GM18861 (cell line): ENCODE measurements at regions not wholly inside any gene's neighbourhood (a gene's known extent, or its start where the extent isn't known, plus 50 kb on each side); places are given as distances from the start of the nearest gene placed in this dataset.

Source experiments
- ATAC-seq: cut with Tn5 transposase; IDR thresholded peaks from one replicate; pipeline ENCODE4 v1.9.1; 2021; ENCODE audit not compliant: unreplicated experiment

DNA sequence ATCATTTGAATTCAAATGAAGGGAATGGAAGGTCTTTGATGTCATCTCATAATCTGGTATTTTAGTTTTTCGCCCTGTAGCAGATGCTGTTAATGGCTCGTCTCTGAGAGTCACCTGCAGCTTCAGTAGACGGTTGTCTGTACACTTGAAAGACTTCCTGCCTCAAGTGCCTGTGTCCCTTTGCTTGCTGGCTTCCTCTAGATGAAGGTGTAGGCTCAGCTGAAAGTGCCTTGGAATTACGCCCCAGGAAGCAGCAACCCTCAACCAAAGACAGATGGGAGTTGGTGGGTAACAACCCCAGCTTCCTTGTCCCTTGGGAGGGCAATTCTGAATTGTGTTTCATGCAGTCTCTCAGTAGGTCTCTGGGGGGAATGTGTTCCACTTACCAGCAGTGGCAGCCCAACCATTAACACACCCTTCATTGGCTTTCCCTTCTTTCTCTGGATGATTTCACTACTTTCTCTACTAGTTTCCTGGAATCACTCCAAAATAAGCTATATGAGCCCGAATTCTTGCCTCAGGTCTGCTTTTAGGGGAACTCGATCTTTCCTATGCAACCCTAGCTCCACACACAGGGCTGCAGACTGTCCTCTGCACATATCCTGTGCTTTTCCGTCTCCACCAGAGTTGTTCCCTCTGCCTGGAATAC, 395.6 kb downstream of the DMAC1 start:
- ATAC-seq: no peak

DNA sequence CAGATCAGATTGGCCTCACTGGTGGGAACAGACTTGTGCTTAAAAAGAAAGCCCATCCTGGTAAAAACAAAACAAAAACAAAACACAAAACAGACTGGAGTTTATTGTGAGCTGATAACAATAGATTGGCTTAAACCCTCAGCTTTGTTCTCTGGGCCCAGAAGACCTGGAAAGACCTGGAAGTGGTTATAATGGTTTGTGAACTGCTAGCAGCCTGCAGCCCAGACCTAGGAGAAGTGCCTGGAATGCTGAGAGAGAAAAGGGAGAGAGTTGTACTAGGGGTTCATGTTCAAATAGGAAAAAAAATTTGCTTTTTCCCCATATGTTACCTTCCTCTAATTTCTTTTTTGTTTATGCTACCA, 396.6 kb downstream of the DMAC1 start:
- ATAC-seq: no peak

DNA sequence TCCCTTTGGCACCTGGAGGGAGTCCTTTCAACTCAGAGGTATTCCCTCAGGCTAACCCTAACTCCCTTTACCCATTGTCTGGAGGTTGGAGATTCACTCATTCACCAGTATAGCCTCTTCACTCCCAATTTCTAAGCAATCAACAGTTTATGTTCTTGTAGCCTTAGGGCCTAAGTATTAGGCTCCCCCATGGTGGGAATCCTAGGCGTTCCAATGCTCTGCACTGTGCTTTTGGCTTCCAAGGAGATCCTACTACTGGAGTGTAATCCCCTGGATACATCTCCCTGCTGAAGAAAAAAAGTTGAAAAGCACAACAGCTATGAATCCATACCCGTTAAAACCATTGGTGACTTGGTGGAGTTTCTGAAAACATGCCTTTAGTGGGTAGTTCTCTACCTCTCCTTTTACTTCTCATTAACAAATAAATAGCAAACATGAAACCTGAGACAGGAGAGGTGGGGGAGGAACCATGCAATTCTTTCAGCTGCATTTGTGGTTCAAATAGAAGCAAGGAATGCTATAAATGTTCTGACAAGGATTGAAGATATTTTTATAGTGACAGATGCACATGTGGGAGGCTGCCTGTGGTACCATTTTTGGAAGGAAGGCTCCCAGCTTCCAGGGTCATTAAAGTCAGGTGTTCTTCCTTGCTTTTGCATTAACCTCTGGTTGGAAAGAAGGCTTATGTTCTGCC, 397.1 kb downstream of the DMAC1 start:
- ATAC-seq: no peak

DNA sequence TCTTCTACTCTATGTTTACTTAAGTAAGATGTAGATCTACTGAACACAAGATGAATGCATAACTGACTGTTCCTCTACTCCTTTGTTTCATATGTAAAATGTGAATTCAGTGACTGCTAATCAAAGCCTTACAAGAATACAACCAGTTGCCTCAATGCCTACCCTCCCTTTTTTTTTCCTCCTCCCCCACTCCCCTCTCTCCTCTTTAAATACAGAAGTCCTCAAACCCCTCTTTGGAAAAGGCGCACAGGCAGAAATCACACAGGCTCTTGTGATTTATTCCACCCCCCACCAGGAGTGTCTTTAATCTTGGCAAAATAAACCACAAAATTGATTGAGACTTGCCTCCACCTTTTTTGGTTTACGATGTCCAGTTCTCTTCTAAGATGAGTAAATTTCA, 398.5 kb downstream of the DMAC1 start:
- ATAC-seq: no peak

DNA sequence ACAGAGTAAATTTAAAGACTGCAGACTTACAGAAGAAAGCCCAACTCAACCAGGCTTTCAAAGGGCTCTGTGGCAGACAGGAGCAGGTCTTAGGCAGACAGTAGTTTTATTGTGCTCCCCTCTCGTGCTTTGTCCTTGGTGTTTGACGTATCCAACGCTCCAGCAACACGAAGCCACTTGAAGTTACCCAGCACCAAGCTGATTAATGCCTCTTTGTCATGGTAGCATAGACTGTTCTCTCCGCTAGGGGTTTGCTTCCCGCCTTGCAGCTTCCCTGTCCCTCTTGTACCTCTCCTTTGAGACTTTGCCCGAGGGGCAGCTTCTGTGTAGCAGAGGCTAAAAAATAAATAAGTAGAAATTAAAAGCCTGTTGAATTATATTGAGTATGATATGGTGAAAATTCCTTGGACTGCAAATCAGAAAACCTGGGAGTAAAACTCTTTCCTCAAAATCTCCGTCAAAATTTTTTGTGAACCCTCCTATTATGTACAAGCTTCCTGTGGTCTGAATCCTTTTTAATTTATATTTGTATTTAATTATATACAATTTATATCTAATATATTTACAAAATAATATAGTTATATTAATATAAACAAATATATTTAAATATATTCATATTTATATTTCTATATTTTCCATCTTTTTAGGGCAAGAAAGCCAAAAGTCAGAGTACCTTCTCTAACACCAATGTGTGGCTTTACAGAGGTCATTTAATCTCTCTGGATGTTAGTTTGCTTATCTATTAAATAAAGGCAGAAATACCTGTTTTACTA, 405.4 kb downstream of the DMAC1 start:
- ATAC-seq: no peak

DNA sequence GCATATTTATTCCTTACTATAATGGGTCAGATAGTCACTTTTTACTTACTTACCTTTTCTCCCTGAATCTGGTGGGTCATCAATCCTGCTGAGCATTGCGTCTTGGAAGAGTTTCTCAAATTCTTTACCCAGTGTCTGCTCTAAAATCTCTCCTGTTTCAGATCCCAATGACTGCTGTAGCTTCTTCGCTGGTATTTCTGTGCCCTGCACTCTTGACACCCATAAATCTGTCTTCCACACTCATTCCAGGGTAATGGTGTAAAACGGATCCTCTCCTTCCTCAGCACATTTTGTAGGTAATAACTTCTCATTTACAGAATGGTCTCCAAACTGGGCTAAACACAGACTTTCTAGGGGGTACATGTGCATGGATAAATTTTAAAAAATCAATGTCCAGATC, 407.4 kb downstream of the DMAC1 start:
- no peak for ATAC-seq

DNA sequence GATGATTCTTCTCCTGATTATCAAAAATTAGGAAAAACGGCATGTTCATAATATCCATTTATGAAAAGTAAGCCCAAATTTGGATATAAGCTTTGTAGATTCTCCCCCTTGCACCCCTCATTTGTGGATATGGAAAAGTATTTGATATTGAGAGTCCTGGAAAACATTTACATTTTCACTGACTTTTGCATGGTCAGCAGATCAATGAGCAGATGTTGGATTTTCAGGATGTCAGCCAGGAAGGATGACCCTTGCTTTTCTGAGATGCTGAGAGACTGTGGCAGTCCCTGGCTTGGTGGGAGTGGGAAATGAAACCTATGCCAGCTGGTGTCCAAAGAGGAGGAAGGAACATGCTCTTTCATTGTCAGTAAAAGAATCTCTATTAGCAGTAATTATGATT, 410.8 kb downstream of the DMAC1 start:
- ATAC-seq: no peak

DNA sequence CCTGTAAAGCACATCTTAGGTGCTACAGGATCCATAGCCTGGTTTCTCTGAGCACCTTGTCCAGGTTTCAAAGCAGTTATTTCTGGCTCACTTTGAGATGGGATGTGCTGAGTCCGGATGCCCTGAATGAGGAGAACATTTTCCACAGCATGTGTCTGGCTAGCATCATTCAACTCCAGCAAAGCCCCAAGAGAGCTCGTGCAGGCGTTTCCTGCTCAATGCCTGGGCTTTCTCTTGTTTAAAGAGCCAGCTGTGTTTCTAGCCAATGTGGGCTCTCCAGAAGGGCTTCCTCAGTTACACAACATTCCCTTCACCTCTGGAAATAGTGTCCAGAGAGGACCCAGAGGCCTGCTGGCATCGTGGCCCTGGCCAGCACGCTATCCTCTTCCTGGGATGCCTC, 411.7 kb downstream of the DMAC1 start:
- no peak for ATAC-seq

DNA sequence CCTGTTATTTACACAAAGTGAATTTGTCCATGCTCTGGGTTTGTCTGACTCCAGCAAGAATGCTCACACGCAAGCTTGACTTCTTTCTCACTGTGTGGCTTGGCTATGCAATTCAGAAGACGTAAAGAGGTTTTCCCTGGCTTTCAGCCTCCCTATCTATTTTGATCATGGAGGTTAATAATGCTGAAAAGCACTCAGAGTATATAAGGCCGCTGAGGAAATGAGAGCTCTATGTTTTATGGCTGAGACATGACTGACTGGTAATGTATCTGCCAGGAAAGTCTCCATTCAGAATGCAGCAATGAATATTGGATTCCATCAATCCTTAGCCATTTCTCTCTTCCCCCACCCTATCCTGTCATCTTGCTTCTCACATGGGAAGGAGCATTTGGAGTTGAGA, 417.3 kb downstream of the DMAC1 start:
- ATAC-seq: no peak

DNA sequence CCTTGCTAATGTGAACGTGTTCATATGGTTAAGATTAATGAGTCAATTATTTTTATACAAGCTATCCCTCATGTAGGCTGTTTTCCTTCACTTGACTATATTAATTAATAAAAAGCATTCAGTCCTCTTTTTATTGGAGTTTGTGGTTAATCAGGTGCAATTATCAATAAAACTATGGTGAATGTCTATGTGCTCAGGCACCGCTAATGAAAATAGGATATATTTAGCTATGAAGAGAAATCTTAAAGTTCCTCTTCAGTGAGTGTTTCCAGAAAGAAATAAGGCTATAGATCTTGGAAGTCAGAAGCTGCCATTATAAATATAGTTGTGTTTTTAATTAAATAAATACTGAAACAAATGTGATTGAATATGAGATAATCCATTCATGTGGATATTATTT, 422.1 kb downstream of the DMAC1 start:
- no peak for ATAC-seq

DNA sequence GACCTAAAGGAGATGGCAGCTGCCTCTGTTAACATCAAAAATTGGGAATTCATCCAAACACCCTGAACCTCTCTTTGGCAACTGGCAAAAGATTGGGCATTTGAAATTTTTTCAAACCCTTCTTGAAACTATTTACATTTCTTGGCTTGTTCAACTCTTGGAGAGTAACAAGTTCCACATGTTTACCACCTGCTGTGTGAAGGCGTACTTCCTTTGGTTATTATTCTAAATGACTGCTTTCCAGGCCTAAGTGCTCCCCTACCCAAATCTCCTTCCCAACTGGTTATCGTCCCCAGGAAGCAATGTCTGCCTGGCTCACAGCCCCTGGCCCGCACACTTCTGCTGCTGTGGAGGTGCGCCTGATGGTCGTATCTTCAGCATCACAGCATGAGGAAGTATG, 422.7 kb downstream of the DMAC1 start:
- no peak for ATAC-seq

DNA sequence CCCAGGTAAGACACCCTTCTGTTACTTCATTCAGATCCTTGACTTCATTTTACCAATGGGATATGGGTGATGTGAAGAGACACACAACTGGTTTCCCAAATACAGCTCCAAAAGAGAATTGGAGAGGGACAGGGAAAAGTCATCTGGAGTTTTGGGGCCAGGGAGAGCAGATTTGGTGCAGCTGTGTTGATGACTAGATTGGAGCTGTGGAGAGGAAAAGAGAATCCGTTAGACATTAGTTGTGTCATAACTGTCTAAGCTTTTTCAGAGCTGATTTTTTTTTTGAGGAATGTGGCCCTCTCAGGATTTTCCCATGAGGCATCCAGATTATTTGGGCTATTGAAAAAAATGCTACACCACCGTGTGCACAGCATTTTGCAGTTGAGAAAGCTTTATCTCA, 423.4 kb downstream of the DMAC1 start:
- no peak for ATAC-seq

DNA sequence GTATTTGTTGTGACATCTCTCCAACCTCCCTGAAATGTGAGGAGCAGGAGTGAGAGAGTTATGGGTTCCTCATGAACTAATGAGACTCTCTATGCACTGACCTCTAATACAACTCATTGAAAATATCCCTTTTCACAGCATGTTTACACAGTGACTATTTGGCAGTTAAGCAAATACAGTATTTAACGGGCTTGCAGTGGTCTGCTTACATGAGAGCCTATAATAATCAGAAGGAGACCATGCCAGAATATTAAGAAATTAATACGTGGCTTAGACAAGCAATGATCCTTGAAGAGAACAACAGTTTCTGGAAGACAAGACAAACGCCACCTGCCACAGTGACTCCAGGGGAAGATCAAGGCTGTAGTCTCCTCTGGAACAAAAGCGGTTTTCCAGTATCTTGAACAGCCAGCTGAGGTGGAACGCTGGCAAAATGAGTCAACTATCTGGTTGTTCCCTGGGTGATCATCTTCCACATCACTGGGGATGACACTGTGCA, 424.5 kb downstream of the DMAC1 start:
- no peak for ATAC-seq

DNA sequence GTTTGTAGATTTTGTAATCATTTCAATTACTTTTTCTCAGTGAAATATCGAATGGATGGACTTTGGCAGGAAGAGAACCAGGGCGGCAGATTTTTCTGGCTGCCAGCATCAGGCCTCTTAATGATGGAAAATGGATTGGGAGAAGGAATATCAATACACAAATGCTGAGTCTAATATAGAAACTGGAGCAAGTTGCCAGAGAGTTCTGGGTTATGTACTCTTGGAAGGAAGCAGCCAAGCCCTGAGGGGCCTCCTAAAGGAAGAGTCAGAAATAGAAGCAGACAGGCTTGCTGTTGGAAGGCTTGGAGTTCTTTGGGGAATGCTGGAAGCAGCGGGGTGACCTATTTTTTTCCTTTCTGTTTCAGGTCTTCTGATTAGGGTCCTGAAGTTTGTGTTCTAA, 428.6 kb downstream of the DMAC1 start:
- ATAC-seq: no peak

DNA sequence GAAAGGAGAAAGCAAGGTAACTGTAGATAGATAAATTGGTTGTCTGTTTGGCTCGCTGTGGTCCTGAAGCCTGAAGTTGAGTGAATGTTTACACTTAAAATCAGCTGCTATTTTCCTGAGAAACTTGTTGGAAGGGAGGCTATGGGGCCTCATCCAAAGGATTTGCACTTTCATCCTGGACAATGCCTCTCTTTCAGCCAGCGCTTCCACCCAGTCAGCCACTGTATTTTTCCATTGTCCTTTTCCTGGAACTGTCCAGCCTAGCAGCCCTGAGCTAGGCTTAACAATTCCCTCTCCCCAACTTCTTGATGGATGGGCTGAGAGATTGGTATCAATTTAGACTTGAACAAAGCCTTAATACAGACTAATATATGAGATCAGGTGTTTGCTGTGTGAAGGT, 429.2 kb downstream of the DMAC1 start:
- no peak for ATAC-seq

DNA sequence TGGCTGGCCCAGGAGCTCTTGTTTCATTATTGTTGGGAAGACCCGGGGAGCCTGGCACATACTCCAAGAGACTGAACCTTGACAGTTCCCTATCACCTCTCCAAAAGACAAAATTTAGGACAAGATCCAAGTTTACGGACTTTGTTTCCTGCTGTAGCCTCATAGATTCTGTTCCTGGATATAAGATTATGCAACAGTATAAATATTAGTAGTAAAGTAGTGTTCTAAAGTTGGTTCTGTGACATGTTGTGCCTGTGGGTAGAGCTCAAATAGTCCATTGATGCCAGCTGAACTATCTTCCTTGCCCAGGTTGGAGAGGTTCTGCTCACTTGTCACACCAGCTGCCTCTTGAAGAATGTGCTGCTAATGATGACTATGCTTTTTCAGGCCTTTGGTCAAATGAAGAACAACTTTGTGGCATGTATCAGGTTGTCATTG, 430.2 kb downstream of the DMAC1 start:
- ATAC-seq: no peak

DNA sequence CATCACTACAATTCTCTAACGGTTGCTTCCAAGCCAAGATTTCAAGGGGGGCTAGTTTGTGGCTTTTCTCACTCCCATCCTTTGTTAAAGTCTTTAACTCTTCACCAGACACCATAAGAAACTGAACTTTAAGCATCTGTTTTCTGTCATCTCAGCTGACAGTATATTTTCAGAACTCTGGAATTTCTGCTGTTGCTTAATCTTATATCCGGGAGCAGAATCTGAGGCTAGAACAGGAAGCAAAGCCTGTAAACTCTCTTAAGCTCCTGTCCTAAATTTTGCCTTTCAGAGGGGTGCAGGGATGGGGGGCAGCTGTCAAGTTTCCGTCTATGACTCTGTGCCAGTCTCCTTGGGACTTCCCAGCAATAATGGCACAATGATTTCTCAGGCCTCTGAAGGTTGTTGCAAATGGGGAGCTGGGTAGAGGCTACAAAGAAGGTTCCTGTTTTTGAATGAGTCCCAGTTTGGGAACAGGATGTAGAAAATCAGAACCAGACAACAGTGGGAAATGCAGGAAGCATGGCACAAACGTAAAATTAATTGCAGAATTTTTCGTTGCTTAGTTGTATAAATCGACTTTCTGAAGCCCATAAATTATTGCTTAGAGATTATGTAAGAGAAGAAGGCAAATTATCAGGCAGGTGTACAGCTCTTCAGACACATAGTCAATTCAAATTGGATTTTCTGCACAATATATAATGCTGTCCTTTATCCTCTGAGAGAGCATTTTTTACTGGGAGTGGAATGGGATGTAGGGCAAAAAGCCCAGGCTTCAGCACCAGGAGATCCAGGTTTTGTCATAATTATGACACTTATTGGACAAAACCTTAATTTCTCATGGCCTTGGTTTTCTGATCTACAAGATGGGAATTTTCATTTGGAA, 430.9 kb downstream of the DMAC1 start:
- ATAC-seq: no peak

DNA sequence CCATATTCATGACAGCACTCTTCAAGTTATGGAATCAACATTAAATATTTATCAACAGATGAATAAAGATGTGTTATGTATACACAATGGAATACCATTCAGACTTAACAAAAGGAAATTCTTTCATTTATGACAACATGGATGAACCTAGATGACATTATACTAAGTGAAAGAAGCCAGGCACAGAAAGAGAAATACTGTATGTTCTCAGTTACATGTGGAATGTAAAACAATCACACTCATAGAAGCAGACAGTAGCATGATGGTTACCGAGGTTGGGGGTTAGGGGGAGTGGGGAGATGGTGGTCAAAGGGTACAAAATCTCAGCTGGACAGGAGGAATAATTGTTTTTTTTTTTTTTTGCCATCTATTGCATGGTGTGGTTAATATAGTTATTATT, 431.9 kb downstream of the DMAC1 start:
- ATAC-seq: no peak

DNA sequence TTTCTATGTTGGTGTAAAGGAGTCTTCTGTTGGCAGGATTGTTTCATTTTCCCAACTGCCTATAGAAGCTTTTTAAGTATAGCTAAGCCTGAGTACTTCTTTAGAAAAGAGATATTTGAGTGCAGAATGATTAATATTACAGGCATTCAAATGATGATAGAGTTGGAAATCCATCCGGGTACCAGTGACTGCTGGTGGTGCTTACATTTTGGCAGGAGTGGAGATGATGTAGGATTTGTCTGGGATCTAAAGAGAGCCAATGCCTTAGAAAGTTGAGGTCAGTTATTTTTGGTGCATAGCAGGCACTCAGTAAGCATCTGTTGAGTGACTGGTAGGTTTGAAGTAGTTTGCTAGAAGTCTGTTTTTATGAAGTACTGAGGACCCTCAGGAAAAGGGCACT, 433.5 kb downstream of the DMAC1 start:
- no peak for ATAC-seq

DNA sequence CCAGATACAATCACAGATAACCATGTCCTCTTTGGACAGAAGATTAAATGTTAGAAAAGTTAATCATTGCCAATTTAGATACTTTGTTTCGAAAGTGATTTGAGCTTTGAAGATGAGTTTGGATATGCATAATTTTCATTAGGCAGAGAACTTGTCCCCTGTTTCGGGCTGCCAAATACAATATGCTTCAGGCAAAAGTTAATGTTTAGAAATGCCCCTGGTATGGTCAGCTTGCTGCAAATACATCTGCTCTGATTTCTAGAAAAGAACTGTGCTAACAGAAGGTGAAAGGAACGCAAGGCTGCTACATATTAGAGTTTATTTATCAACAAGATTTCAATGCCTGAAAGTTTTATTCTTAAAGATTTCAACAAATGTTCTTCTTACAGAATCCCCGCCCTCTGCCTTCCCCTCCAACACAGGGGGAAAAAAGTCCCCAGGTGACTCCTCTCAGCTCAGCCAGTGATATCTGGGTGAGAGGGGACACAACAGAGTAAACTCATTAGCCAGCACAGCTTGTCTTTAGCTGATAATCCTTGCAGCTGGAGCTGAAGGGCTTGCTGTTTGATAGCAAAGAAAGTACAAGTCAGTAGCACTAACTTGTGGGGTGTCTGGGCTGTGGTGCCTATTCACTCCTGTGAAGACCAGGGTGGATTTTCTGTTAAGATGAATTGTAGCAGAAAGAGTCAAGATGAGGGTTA, 435.7 kb downstream of the DMAC1 start:
- no peak for ATAC-seq

DNA sequence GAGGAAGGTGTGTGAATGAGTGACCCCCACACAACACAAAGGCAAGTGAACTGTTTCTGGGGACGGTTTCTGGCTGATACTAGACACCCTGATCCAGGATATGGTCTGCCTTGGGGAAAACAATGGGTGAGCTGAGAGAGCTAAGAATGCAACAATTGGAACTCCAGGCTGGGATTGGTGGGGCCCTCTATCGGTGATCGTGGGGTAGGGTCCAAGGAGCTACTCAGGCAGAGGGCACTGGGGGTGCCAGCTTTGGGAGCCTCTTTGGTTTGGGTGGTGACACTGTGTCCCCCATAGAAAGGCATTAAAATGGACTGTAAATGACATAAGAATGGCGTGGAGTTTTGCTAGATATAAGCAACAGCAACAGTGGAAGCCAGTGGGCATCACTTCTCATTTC, 439.1 kb downstream of the DMAC1 start:
- ATAC-seq: no peak
